OCI-LY7 (cell line): ENCODE measurements at regions not wholly inside any gene's neighbourhood (a gene's known extent, or its start where the extent isn't known, plus 50 kb on each side); places are given as distances from the start of the nearest gene placed in this dataset.
"Not testable (repeated sequence)": the region's sequence is repeated elsewhere in the genome, so short reads cannot be mapped to it uniquely, and the experiment has no call there.

Experiments used
- BruUV-seq: library from RNA; stranded (reverse); fragments of 400-500 nt; replicated peaks from 2 replicates; lab custom pipeline; 2021; lab: Mats Ljungman, UMichigan
- CTCF ChIA-PET: fragments of 300-600 bp; sonication (Branson Sonifier 250); formaldehyde crosslinking; loops from one replicate; lab custom pipeline; 2022; ENCODE audit warnings: antibody characterized with exemption; ENCODE audit not compliant: unreplicated experiment; lab: Charles Lee
- POLR2A ChIA-PET: fragments of 300-600 bp; sonication (Branson Sonifier 250); formaldehyde crosslinking; loops from one replicate; lab custom pipeline; 2022; ENCODE audit warnings: antibody characterized with exemption; lab: Charles Lee
- DNase-seq: peaks from one replicate; pipeline ENCODE4 v3.0.0-alpha.2; 2015; ENCODE audit warnings: low spot score
- H2AFZ ChIP-seq: fragments of 200-600 bp; sonication (generic), shearing (Covaris generic); 2 replicates; pipeline ENCODE4 v1.6.1; 2014; ENCODE audit warnings: mild to moderate bottlenecking, antibody characterized with exemption, low read length, moderate library complexity
- H3K27ac ChIP-seq: fragments of 200-600 bp; sonication (generic); 2 replicates; pipeline ENCODE4 v1.5.1; 2014; ENCODE audit warnings: mixed run types, low read depth, mild to moderate bottlenecking, moderate library complexity, low read length, inconsistent platforms; ENCODE audit not compliant: poor library complexity, severe bottlenecking
- H3K36me3 ChIP-seq: fragments of 200-600 bp; sonication (generic); 2 replicates; pipeline ENCODE4 v1.6.1; 2014; ENCODE audit warnings: mild to moderate bottlenecking, antibody characterized with exemption, low read length, moderate library complexity, mixed read lengths; ENCODE audit not compliant: insufficient read depth
- H3K4me1 ChIP-seq: fragments of 200-600 bp; sonication (generic); 2 replicates; pipeline ENCODE4 v1.5.1; 2014; ENCODE audit warnings: mild to moderate bottlenecking, low read length; ENCODE audit not compliant: insufficient read depth, poor library complexity, severe bottlenecking
- H3K4me2 ChIP-seq: fragments of 200-600 bp; sonication (generic); 2 replicates; pipeline ENCODE4 v1.6.1; 2014; ENCODE audit warnings: mild to moderate bottlenecking, low read length
- H3K4me3 ChIP-seq: fragments of 200-600 bp; sonication (generic); 2 replicates; pipeline ENCODE4 v1.5.1; 2014; ENCODE audit warnings: mild to moderate bottlenecking, low read depth, low read length; ENCODE audit not compliant: poor library complexity, severe bottlenecking
- H3K79me2 ChIP-seq: fragments of 200-600 bp; sonication (generic); 2 replicates; pipeline ENCODE4 v1.6.1; 2016; ENCODE audit warnings: low read depth, mild to moderate bottlenecking, low read length, moderate library complexity, mixed read lengths; ENCODE audit not compliant: insufficient read depth
- H3K9me2 ChIP-seq: fragments of 200-600 bp; sonication (generic); 2 replicates; pipeline ENCODE4 v1.6.1; 2016; ENCODE audit warnings: mild to moderate bottlenecking, low read length, mixed read lengths; ENCODE audit not compliant: insufficient read depth
- H3K9me3 ChIP-seq: fragments of 200-600 bp; sonication (generic); 2 replicates; pipeline ENCODE4 v1.6.1; 2014; ENCODE audit warnings: mild to moderate bottlenecking, mixed run types, low read length, mixed read lengths
- H4K20me1 ChIP-seq: fragments of 200-600 bp; sonication (generic); 2 replicates; pipeline ENCODE4 v1.6.1; 2014; ENCODE audit warnings: mild to moderate bottlenecking, antibody characterized with exemption, low read length, moderate library complexity, mixed read lengths; ENCODE audit not compliant: insufficient read depth
- EZH2phosphoT487 ChIP-seq: fragments of 200-600 bp; sonication (generic); IDR thresholded peaks from 2 replicates; pipeline ENCODE4 v1.6.1; 2018; ENCODE audit warnings: low read depth, borderline replicate concordance, mild to moderate bottlenecking, mixed run types, antibody characterized with exemption, low read length, moderate library complexity, mixed read lengths
- intact Hi-C: fragments of 100-400 bp; cut with micrococcal nuclease; formaldehyde crosslinking; loops from one replicate; pipeline ENCODE4 v1.10.0; 2022; ENCODE audit not compliant: unreplicated experiment
- TF ChIP-seq, protein P1 (sequence below): fragments of 200-600 bp; sonication (generic); conservative IDR thresholded peaks from 2 replicates; pipeline ENCODE4 v1.5.1; 2014; ENCODE audit warnings: mild to moderate bottlenecking, antibody characterized with exemption, low read length, moderate library complexity, mixed read lengths

DNA sequence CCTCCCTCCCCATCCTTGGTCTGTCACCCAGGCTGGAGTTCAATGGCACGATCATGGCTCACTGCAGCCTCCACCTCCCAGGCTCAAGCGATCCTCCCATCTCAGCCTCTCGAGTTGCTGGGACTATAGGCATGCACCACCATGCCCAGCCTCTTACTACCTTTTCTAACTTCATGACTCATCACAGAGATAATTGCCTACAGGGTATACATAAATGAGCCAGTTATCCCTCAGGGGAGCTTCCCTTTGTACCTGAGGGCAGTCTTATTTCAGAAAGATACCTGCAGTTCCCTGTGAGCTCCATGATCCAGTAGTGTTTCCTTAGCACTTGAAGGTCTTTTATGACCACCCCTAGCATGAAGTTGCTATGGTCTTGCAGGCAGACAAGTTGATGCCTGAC lies 94.2 kb upstream of the DNAJC1 start:
- intact Hi-C loops: no loop called here
- Histone ChIP-seq H3K79me2 (no peaks in the 10 kb centered on the region), H3K9me2 (no peaks in the 10 kb centered on the region), H3K4me1 (no peaks in the 10 kb centered on the region), H3K36me3 (no peaks in the 10 kb centered on the region), H2AFZ (no peak overlapping the region), H4K20me1 (no peaks in the 10 kb centered on the region), H3K9me3 (no peaks in the 10 kb centered on the region), H3K4me2 (no peak overlapping the region), H3K27ac (no peak overlapping the region), H3K4me3 (no peak overlapping the region)
- CTCF ChIA-PET: no interaction called here
- POLR2A ChIA-PET: interaction anchor here (0.7 kb wide), 1 partner anchor 489 kb away, joined by 7 read pairs; no protein-coding TSS in a partner anchor
- no peak for DNase-seq
- TF ChIP-seq, protein P1, sequence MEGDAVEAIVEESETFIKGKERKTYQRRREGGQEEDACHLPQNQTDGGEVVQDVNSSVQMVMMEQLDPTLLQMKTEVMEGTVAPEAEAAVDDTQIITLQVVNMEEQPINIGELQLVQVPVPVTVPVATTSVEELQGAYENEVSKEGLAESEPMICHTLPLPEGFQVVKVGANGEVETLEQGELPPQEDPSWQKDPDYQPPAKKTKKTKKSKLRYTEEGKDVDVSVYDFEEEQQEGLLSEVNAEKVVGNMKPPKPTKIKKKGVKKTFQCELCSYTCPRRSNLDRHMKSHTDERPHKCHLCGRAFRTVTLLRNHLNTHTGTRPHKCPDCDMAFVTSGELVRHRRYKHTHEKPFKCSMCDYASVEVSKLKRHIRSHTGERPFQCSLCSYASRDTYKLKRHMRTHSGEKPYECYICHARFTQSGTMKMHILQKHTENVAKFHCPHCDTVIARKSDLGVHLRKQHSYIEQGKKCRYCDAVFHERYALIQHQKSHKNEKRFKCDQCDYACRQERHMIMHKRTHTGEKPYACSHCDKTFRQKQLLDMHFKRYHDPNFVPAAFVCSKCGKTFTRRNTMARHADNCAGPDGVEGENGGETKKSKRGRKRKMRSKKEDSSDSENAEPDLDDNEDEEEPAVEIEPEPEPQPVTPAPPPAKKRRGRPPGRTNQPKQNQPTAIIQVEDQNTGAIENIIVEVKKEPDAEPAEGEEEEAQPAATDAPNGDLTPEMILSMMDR: no peak
- TF ChIP-seq EZH2phosphoT487: no peak
- no TSS peak for BruUV-seq

DNA sequence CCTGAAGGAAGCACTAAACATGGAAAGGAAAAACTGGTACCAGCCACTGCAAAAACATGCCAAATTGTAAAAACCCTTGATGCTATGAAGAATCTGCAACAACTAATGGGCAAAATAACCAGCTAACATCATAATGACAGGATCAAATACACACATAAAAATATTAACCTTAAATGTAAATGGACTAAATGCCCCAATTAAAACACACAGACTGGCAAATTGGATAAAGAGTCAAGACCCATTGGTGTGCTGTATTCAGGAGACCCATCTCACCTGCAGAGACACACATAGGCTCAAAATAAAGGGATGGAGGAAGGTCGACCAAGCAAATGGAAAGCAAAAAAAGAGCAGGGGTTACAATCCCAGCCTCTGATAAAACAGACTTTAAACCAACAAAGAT lies 87.7 kb upstream of the DNAJC1 start:
- H3K36me3 ChIP-seq, H3K9me2 ChIP-seq, H3K4me1 ChIP-seq, H3K27ac ChIP-seq, H3K4me3 ChIP-seq, H3K79me2 ChIP-seq, H2AFZ ChIP-seq, H3K9me3 ChIP-seq, intact Hi-C loops, BruUV-seq, CTCF ChIA-PET, H3K4me2 ChIP-seq, POLR2A ChIA-PET, DNase-seq, H4K20me1 ChIP-seq: not testable (repeated sequence)

DNA sequence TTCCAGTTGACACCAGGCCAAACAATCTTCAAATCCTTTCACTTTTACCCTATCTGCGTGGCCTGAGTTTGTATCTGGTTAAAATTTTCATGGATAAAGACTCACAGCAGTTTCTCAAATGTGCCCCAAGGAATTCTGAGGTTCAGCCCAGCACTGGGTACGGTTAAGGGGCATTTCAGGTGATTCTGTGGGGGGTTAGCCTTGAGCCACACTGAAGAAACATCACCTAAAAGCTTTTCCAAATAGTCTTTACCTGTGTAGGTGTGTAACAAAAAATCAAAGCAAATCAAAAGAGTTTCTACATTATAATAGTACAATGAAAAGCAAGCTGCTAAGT lies 83.8 kb upstream of the DNAJC1 start:
- no peaks in the 10 kb centered on the region for H3K4me1 ChIP-seq
- BruUV-seq: no TSS peak
- no peak for DNase-seq
- H3K27ac ChIP-seq: no peak overlapping the region
- no peaks in the 10 kb centered on the region for H4K20me1 ChIP-seq
- H3K4me2 ChIP-seq: no peak overlapping the region
- no peaks in the 10 kb centered on the region for H3K9me2 ChIP-seq
- intact Hi-C loops: no loop called here
- CTCF ChIA-PET: no interaction called here
- no peaks in the 10 kb centered on the region for H3K9me3 ChIP-seq
- H3K4me3 ChIP-seq: no peak overlapping the region
- H2AFZ ChIP-seq: no peak overlapping the region
- no peaks in the 10 kb centered on the region for H3K36me3 ChIP-seq
- TF ChIP-seq EZH2phosphoT487: no peak
- TF ChIP-seq, protein P1: no peak
- POLR2A ChIA-PET: interaction anchor here (0.7 kb wide), 1 partner anchor 28 kb away, joined by 3 read pairs; no protein-coding TSS in a partner anchor
- H3K79me2 ChIP-seq: no peaks in the 10 kb centered on the region
